RPMI7951 (cell line): ENCODE measurements at regions not wholly inside any gene's neighbourhood (a gene's known extent, or its start where the extent isn't known, plus 50 kb on each side); places are given as distances from the start of the nearest gene placed in this dataset.
A peak's percentile ranks its signal among the peaks of the same experiment; 100 is the strongest.
"Not testable (repeated sequence)": the region's sequence is repeated elsewhere in the genome, so short reads cannot be mapped to it uniquely, and the experiment has no call there.

ENCODE experiments used
- DNase-seq: peaks from one replicate; pipeline ENCODE4 v3.0.0-alpha.2; 2012; ENCODE audit warnings: low read depth

- peak; percentile 44 for DNase-seq
These were observed 273.7 kb upstream of the PIK3R1 start for GRCh38 chr5:67941614-67942401.

GRCh38 chr5:67935908-67936566, 279.5 kb upstream of the PIK3R1 start:
- DNase-seq, result no peak

GRCh38 chr5:67934976-67935375, 280.6 kb upstream of the PIK3R1 start:
- no peak for DNase-seq

GRCh38 chr5:67925511-67925910, 290.0 kb upstream of the PIK3R1 start:
- DNase-seq, result no peak

- no peak for DNase-seq
These were observed 294.5 kb upstream of the PIK3R1 start for GRCh38 chr5:67921004-67921601.

GRCh38 chr5:67919532-67919931, 296.0 kb upstream of the PIK3R1 start:
- DNase-seq, result not testable (repeated sequence)

- DNase-seq, result no peak
These were observed 298.0 kb upstream of the PIK3R1 start for GRCh38 chr5:67917561-67917960.

GRCh38 chr5:67910546-67910945, 305.0 kb upstream of the PIK3R1 start:
- no peak for DNase-seq

- no peak for DNase-seq
These were observed 307.3 kb upstream of the PIK3R1 start for GRCh38 chr5:67908126-67908765.

- no peak for DNase-seq
These were observed 311.2 kb upstream of the PIK3R1 start for GRCh38 chr5:67904366-67904765.

GRCh38 chr5:67903656-67904055, 311.9 kb upstream of the PIK3R1 start:
- no peak for DNase-seq

- no peak for DNase-seq
These were observed 312.4 kb upstream of the PIK3R1 start for GRCh38 chr5:67903121-67903520.

- no peak for DNase-seq
These were observed 313.1 kb upstream of the PIK3R1 start for GRCh38 chr5:67902497-67902830.

- DNase-seq, result peak; percentile 17
These were observed 313.6 kb upstream of the PIK3R1 start for GRCh38 chr5:67901814-67902496.

- DNase-seq, result peak; percentile 77
These were observed 315.0 kb upstream of the PIK3R1 start for GRCh38 chr5:67900514-67900913.

- no peak for DNase-seq
These were observed 317.6 kb upstream of the PIK3R1 start for GRCh38 chr5:67897980-67898379.

GRCh38 chr5:67897431-67897830, 318.1 kb upstream of the PIK3R1 start:
- peak; percentile 32 for DNase-seq

GRCh38 chr5:67896930-67897313, 318.6 kb upstream of the PIK3R1 start:
- DNase-seq, result no peak

GRCh38 chr5:67896311-67896929, 319.1 kb upstream of the PIK3R1 start:
- no peak for DNase-seq

GRCh38 chr5:67889870-67890269, 325.7 kb upstream of the PIK3R1 start:
- not testable (repeated sequence) for DNase-seq

GRCh38 chr5:67887748-67888161, 327.8 kb upstream of the PIK3R1 start:
- no peak for DNase-seq

GRCh38 chr5:67886761-67887160, 328.8 kb upstream of the PIK3R1 start:
- no peak for DNase-seq
